ENCODE measurements at regions not wholly inside any gene's neighbourhood (a gene's known extent, or its start where the extent isn't known, plus 50 kb on each side); places are given as distances from the start of the nearest gene placed in this dataset.

DNA sequence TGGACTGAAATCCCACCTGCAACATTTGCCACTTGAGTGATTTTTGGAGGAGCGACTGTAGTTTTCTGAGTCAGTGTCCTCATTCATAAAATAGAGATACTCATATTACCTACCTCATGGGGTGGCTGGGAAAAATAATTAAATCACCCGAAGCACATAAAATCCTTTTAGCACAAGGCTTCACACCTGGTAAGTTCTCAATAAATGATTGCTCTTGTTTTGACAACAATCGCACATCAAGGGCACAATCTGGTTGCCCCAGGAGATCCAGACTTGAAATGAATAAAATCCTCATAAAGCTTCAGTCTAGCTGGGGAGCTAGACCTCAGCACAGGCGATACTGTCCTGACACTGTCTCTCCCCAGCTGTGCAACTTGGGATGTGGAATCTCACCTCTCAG is 76.0 kb upstream of the CCDC60 start:
- intact Hi-C loops (cut with micrococcal nuclease; ENCODE audit: unreplicated experiment), result no loop called here
- no peaks in the 10 kb centered on the region for H3K36me3 ChIP-seq (ENCODE audit: control insufficient read depth, insufficient read depth, low read length)
- no peak overlapping the region for H3K4me3 Mint-ChIP-seq (ENCODE audit: unreplicated experiment)
- no peaks in the 10 kb centered on the region for H3K36me3 Mint-ChIP-seq (ENCODE audit: insufficient read depth, unreplicated experiment)
- H3K27me3 ChIP-seq (replicated peaks; ENCODE audit: control insufficient read depth, insufficient read depth, low read length), result no peaks in the 10 kb centered on the region
- no peaks in the 10 kb centered on the region for H3K9me3 ChIP-seq
- ChIA-PET POLR2A (no interaction called here), CTCF (no interaction called here)
- no peak overlapping the region for H3K27ac Mint-ChIP-seq (ENCODE audit: unreplicated experiment)
- peaks cover 6% of the 10 kb centered on the region for H3K9me3 Mint-ChIP-seq (ENCODE audit: unreplicated experiment)
- H3K4me1 ChIP-seq, result no peaks in the 10 kb centered on the region
- H3K4me1 Mint-ChIP-seq (ENCODE audit: low read depth, unreplicated experiment), result no peaks in the 10 kb centered on the region
- TF ChIP-seq, protein P1, sequence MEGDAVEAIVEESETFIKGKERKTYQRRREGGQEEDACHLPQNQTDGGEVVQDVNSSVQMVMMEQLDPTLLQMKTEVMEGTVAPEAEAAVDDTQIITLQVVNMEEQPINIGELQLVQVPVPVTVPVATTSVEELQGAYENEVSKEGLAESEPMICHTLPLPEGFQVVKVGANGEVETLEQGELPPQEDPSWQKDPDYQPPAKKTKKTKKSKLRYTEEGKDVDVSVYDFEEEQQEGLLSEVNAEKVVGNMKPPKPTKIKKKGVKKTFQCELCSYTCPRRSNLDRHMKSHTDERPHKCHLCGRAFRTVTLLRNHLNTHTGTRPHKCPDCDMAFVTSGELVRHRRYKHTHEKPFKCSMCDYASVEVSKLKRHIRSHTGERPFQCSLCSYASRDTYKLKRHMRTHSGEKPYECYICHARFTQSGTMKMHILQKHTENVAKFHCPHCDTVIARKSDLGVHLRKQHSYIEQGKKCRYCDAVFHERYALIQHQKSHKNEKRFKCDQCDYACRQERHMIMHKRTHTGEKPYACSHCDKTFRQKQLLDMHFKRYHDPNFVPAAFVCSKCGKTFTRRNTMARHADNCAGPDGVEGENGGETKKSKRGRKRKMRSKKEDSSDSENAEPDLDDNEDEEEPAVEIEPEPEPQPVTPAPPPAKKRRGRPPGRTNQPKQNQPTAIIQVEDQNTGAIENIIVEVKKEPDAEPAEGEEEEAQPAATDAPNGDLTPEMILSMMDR (IDR thresholded peaks at IDR 0.05; ENCODE audit: insufficient read depth in 1 of 2, low read depth in 1 of 2, low read length in 1 of 2, severe bottlenecking in 1 of 2, unreplicated experiment in 1 of 2), result no peak
- no peak for DNase-seq
- no TSS peak for BruUV-seq (replicated peaks)
- no peaks in the 10 kb centered on the region for H3K27me3 Mint-ChIP-seq (ENCODE audit: insufficient read depth, unreplicated experiment)
- no peak overlapping the region for H3K4me3 ChIP-seq (ENCODE audit: low read depth, low read length)

DNA sequence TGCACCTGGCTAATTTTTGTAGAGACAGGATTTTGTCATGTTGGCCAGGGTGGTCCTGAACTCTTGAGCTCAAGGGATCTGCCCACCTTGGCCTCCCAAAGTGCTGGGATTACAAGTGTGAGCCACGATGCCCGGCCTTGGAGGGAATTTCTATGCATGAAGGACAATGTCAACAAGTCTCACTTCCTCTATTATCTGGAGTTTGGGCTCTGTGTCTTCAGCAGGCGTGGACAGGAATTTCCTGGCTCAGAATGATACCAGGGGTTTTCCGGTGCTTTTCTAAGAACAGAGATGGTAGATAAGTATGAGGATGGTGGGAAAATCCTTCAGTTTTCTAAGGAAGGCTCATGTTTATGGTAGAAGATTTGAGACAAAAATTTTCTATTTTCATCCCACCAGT is 75.0 kb upstream of the CCDC60 start:
- Histone ChIP-seq H3K4me1 (no peaks in the 10 kb centered on the region), H3K27me3 (replicated peaks; ENCODE audit: control insufficient read depth, insufficient read depth, low read length) (no peaks in the 10 kb centered on the region), H3K9me3 (no peaks in the 10 kb centered on the region), H3K4me3 (ENCODE audit: low read depth, low read length) (no peak overlapping the region), H3K36me3 (ENCODE audit: control insufficient read depth, insufficient read depth, low read length) (no peaks in the 10 kb centered on the region)
- H3K27me3 Mint-ChIP-seq (ENCODE audit: insufficient read depth, unreplicated experiment), result no peaks in the 10 kb centered on the region
- ChIA-PET POLR2A (no interaction called here), CTCF (no interaction called here)
- H3K27ac Mint-ChIP-seq (ENCODE audit: unreplicated experiment), result no peak overlapping the region
- BruUV-seq (replicated peaks), result no TSS peak
- TF ChIP-seq, protein P1 (IDR thresholded peaks at IDR 0.05; ENCODE audit: insufficient read depth in 1 of 2, low read depth in 1 of 2, low read length in 1 of 2, severe bottlenecking in 1 of 2, unreplicated experiment in 1 of 2), result no peak
- DNase-seq, result no peak
- no peaks in the 10 kb centered on the region for H3K4me1 Mint-ChIP-seq (ENCODE audit: low read depth, unreplicated experiment)
- peaks cover 6% of the 10 kb centered on the region for H3K9me3 Mint-ChIP-seq (ENCODE audit: unreplicated experiment)
- intact Hi-C loops (cut with micrococcal nuclease; ENCODE audit: unreplicated experiment), result no loop called here
- H3K36me3 Mint-ChIP-seq (ENCODE audit: insufficient read depth, unreplicated experiment), result no peaks in the 10 kb centered on the region
- no peak overlapping the region for H3K4me3 Mint-ChIP-seq (ENCODE audit: unreplicated experiment)

DNA sequence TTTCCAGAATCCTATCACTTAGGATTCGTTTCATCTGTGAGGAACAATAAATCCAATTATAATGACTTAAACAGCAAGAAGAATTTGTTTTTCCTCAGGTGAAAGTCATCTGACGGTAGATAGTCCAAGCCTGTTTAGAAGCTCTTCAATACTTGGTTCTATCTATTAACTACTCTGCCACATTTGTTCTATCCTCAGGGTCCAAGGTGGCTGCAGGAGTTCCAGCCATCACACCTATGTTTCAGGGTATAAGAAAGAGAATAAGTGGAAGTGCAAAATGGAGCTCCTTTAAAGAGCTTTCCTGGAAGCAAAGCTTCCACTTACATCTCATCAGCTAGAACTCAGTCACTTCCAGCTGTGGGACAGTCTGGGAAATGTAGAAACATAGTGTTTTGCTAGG is 72.1 kb upstream of the CCDC60 start:
- DNase-seq, result no peak

More for the DNA sequence above, 72.1 kb upstream of the CCDC60 start:
- H3K36me3 Mint-ChIP-seq (ENCODE audit: insufficient read depth, unreplicated experiment), result no peaks in the 10 kb centered on the region
- Histone ChIP-seq H3K4me1 (no peaks in the 10 kb centered on the region), H3K36me3 (ENCODE audit: control insufficient read depth, insufficient read depth, low read length) (no peaks in the 10 kb centered on the region), H3K27me3 (replicated peaks; ENCODE audit: control insufficient read depth, insufficient read depth, low read length) (no peaks in the 10 kb centered on the region), H3K9me3 (no peaks in the 10 kb centered on the region), H3K4me3 (ENCODE audit: low read depth, low read length) (no peak overlapping the region)
- H3K27me3 Mint-ChIP-seq (ENCODE audit: insufficient read depth, unreplicated experiment), result no peaks in the 10 kb centered on the region
- no peaks in the 10 kb centered on the region for H3K4me1 Mint-ChIP-seq (ENCODE audit: low read depth, unreplicated experiment)
- H3K9me3 Mint-ChIP-seq (ENCODE audit: unreplicated experiment), result peaks cover 19% of the 10 kb centered on the region
- no TSS peak for BruUV-seq (replicated peaks)
- intact Hi-C loops (cut with micrococcal nuclease; ENCODE audit: unreplicated experiment), result no loop called here
- CTCF ChIA-PET, result no interaction called here
- POLR2A ChIA-PET, result no interaction called here
- TF ChIP-seq, protein P1 (IDR thresholded peaks at IDR 0.05; ENCODE audit: insufficient read depth in 1 of 2, low read depth in 1 of 2, low read length in 1 of 2, severe bottlenecking in 1 of 2, unreplicated experiment in 1 of 2), result no peak
- no peak overlapping the region for H3K4me3 Mint-ChIP-seq (ENCODE audit: unreplicated experiment)
- no peak overlapping the region for H3K27ac Mint-ChIP-seq (ENCODE audit: unreplicated experiment)
